KMS-11 (cell line): ENCODE measurements at regions not wholly inside any gene's neighbourhood (a gene's known extent, or its start where the extent isn't known, plus 50 kb on each side); places are given as distances from the start of the nearest gene placed in this dataset.

Experiments
- H2AFZ ChIP-seq: fragments of 200-600 bp; sonication (generic); 2 replicates; pipeline ENCODE4 v1.6.1; 2016; ENCODE audit warnings: antibody characterized with exemption, mixed run types, low read depth
- H3K27ac ChIP-seq: fragments of 200-600 bp; sonication (generic); 2 replicates; pipeline ENCODE4 v1.6.1; 2016; ENCODE audit warnings: mild to moderate bottlenecking, mixed run types
- H3K27me3 ChIP-seq: fragments of 200-600 bp; sonication (generic); 2 replicates; pipeline ENCODE4 v1.6.1; 2017; ENCODE audit warnings: mild to moderate bottlenecking, low read depth, mixed run types, moderate library complexity; ENCODE audit not compliant: insufficient read depth
- H3K36me3 ChIP-seq: fragments of 200-600 bp; sonication (generic); 2 replicates; pipeline ENCODE4 v1.6.1; 2017; ENCODE audit warnings: mild to moderate bottlenecking, mixed run types; ENCODE audit not compliant: insufficient read depth
- H3K4me1 ChIP-seq: fragments of 200-600 bp; sonication (generic); 2 replicates; pipeline ENCODE4 v1.6.1; 2016; ENCODE audit warnings: mild to moderate bottlenecking, low read depth, mixed run types; ENCODE audit not compliant: poor library complexity, severe bottlenecking
- H3K4me2 ChIP-seq: fragments of 200-600 bp; sonication (generic); 2 replicates; pipeline ENCODE4 v1.7.0; 2016; ENCODE audit warnings: mild to moderate bottlenecking, mixed run types
- H3K4me3 ChIP-seq: fragments of 200-600 bp; sonication (generic); IDR thresholded peaks from 2 replicates; pipeline ENCODE4 v1.6.1; 2017; ENCODE audit warnings: low read depth, low read length, mixed read lengths; ENCODE audit not compliant: insufficient read depth
- H3K79me2 ChIP-seq: fragments of 200-600 bp; sonication (generic); 2 replicates; pipeline ENCODE4 v1.6.1; 2016; ENCODE audit warnings: low read depth, mixed run types; ENCODE audit not compliant: insufficient read depth
- H3K9ac ChIP-seq: fragments of 200-600 bp; sonication (generic); 2 replicates; pipeline ENCODE4 v1.6.1; 2016; ENCODE audit warnings: mild to moderate bottlenecking, mixed run types
- H4K20me1 ChIP-seq: fragments of 200-600 bp; sonication (generic); 2 replicates; pipeline ENCODE4 v1.6.1; 2016; ENCODE audit warnings: mild to moderate bottlenecking, mixed run types; ENCODE audit not compliant: insufficient read depth
- CTCF ChIP-seq: fragments of 200-600 bp; sonication (generic); conservative IDR thresholded peaks from 2 replicates; pipeline ENCODE4 v1.6.1; 2017; ENCODE audit warnings: low read depth, mild to moderate bottlenecking, antibody characterized with exemption, low read length, moderate library complexity, mixed read lengths

- Histone ChIP-seq H3K36me3 (no peaks in the 10 kb centered on the region), H3K4me2 (no peak overlapping the region), H4K20me1 (no peaks in the 10 kb centered on the region), H3K79me2 (no peaks in the 10 kb centered on the region), H3K4me1 (peaks cover 8% of the 10 kb centered on the region), H3K27ac (no peak overlapping the region), H2AFZ (no peak overlapping the region), H3K9ac (no peak overlapping the region), H3K27me3 (peaks cover 40% of the 10 kb centered on the region), H3K4me3 (no peak overlapping the region)
- TF ChIP-seq CTCF: no peak
These were observed 86.0 kb downstream of the RPS6KA4 start for GRCh38 chr11:64444838-64445441.

GRCh38 chr11:64445651-64446050 is 86.7 kb downstream of the RPS6KA4 start:
- Histone ChIP-seq H3K27me3 (peaks cover 40% of the 10 kb centered on the region), H3K4me3 (no peak overlapping the region), H3K4me2 (no peak overlapping the region), H3K27ac (no peak overlapping the region), H3K4me1 (peaks cover 8% of the 10 kb centered on the region), H3K9ac (no peak overlapping the region), H3K36me3 (no peaks in the 10 kb centered on the region), H4K20me1 (no peaks in the 10 kb centered on the region), H2AFZ (no peak overlapping the region), H3K79me2 (no peaks in the 10 kb centered on the region)
- no peak for TF ChIP-seq CTCF

- Histone ChIP-seq H3K27ac (no peak overlapping the region), H3K79me2 (no peaks in the 10 kb centered on the region)
- TF ChIP-seq CTCF: no peak
These were observed 89.1 kb downstream of the RPS6KA4 start for GRCh38 chr11:64447831-64448598.

GRCh38 chr11:64448599-64449380 is 89.8 kb downstream of the RPS6KA4 start:
- Histone ChIP-seq H2AFZ (peak overlapping the region; percentile 45; the same call in 1 of the 2 replicates), H3K4me2 (peak overlapping the region; percentile 78), H3K27me3 (peaks cover 40% of the 10 kb centered on the region), H3K9ac (no peak overlapping the region), H4K20me1 (no peaks in the 10 kb centered on the region), H3K27ac (no peak overlapping the region), H3K4me1 (peaks cover 8% of the 10 kb centered on the region), H3K36me3 (no peaks in the 10 kb centered on the region), H3K79me2 (no peaks in the 10 kb centered on the region), H3K4me3 (no peak overlapping the region)
- peak; percentile 62; the same call in 1 of the 2 replicates for TF ChIP-seq CTCF

More at GRCh38 chr11:64447831-64448598, 89.1 kb downstream of the RPS6KA4 start:
- peaks cover 8% of the 10 kb centered on the region for H3K4me1 ChIP-seq
- H3K4me2 ChIP-seq: peak overlapping the region; percentile 78; the same call in 1 of the 2 replicates
- no peaks in the 10 kb centered on the region for H4K20me1 ChIP-seq
- H3K9ac ChIP-seq: no peak overlapping the region
- no peak overlapping the region for H3K4me3 ChIP-seq
- no peak overlapping the region for H2AFZ ChIP-seq
- H3K36me3 ChIP-seq: no peaks in the 10 kb centered on the region
- H3K27me3 ChIP-seq: peaks cover 39% of the 10 kb centered on the region
